ENCODE measurements at regions not wholly inside any gene's neighbourhood (a gene's known extent, or its start where the extent isn't known, plus 50 kb on each side); places are given as distances from the start of the nearest gene placed in this dataset.

DNA sequence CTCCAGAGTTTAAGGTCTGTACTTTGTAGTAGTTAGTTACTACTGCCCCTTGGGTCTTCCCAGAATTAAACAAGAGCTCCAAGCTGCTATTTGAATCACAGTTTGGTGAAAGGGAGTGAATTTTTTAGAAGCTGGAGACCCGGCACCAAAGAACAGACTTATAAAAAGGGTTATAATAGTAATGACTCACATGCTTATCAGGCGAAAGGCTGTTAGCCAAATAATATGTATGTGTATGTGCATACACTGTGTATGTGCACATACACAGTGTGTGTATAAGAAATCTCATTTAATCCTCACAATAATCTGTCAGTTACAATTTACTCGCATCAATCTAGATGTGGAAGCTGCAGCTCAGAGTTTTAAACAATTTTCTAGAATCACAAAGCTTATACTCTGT lies 59.5 kb upstream of the ITGA1 start:
- H3K4me3 Mint-ChIP-seq (ENCODE audit: unreplicated experiment): no peak overlapping the region
- H3K27ac ChIP-seq (ENCODE audit: low read depth, low read length): peak overlapping the region; percentile 28
- no peaks in the 10 kb centered on the region for H3K36me3 Mint-ChIP-seq (ENCODE audit: low read depth, unreplicated experiment)
- H3K9ac ChIP-seq (ENCODE audit: low read length): no peak overlapping the region
- H3K4me2 ChIP-seq (ENCODE audit: low read length): no peak overlapping the region
- H3K36me3 ChIP-seq (ENCODE audit: insufficient read depth, low read length): no peaks in the 10 kb centered on the region
- no peaks in the 10 kb centered on the region for H3K79me2 ChIP-seq (ENCODE audit: insufficient read depth, low read length)
- no peak for FAIRE-seq
- H3K27ac Mint-ChIP-seq (ENCODE audit: unreplicated experiment): no peak overlapping the region
- no peak overlapping the region for H3K4me3 ChIP-seq (ENCODE audit: insufficient read depth, low read depth, low read length)
- DNase-seq (ENCODE audit: low read depth): no peak
- no peaks in the 10 kb centered on the region for H3K27me3 ChIP-seq (ENCODE audit: insufficient read depth, low read length)
- no peaks in the 10 kb centered on the region for H3K9me3 ChIP-seq (ENCODE audit: insufficient read depth, low read depth, low read length)
- H3K4me1 Mint-ChIP-seq (ENCODE audit: low read depth, unreplicated experiment): peaks cover 23% of the 10 kb centered on the region
- no peaks in the 10 kb centered on the region for H3K4me1 ChIP-seq (ENCODE audit: insufficient read depth, low read length)
- no peak for TF ChIP-seq EZH2 (IDR thresholded peaks at IDR 0.05; ENCODE audit: insufficient read depth, low read length)
- no peak for TF ChIP-seq CTCF (IDR thresholded peaks at IDR 0.05; ENCODE audit: insufficient read depth, low read depth, low read length)
- no peaks in the 10 kb centered on the region for H4K20me1 ChIP-seq (ENCODE audit: insufficient read depth, low read length)
- no peak overlapping the region for H2AFZ ChIP-seq (ENCODE audit: low read depth, low read length)
- H3K9me3 Mint-ChIP-seq (ENCODE audit: unreplicated experiment): peaks cover 8% of the 10 kb centered on the region
- H3K27me3 Mint-ChIP-seq (ENCODE audit: low read depth, unreplicated experiment): no peaks in the 10 kb centered on the region

- H3K4me3 Mint-ChIP-seq (ENCODE audit: unreplicated experiment): no peak overlapping the region
- DNase-seq (ENCODE audit: low read depth): no peak
Observed at GRCh38 chr5:52728686-52729085, 59.0 kb upstream of the ITGA1 start.

More at GRCh38 chr5:52728686-52729085, 59.0 kb upstream of the ITGA1 start:
- no peak for TF ChIP-seq EZH2 (IDR thresholded peaks at IDR 0.05; ENCODE audit: insufficient read depth, low read length)
- no peak for TF ChIP-seq CTCF (IDR thresholded peaks at IDR 0.05; ENCODE audit: insufficient read depth, low read depth, low read length)
- Histone ChIP-seq H3K36me3 (ENCODE audit: insufficient read depth, low read length) (no peaks in the 10 kb centered on the region), H3K4me1 (ENCODE audit: insufficient read depth, low read length) (no peaks in the 10 kb centered on the region), H3K27ac (ENCODE audit: low read depth, low read length) (no peak overlapping the region), H3K4me3 (ENCODE audit: insufficient read depth, low read depth, low read length) (no peak overlapping the region), H3K79me2 (ENCODE audit: insufficient read depth, low read length) (no peaks in the 10 kb centered on the region), H3K9me3 (ENCODE audit: insufficient read depth, low read depth, low read length) (no peaks in the 10 kb centered on the region), H3K9ac (ENCODE audit: low read length) (no peak overlapping the region), H4K20me1 (ENCODE audit: insufficient read depth, low read length) (no peaks in the 10 kb centered on the region), H3K27me3 (ENCODE audit: insufficient read depth, low read length) (no peaks in the 10 kb centered on the region), H2AFZ (ENCODE audit: low read depth, low read length) (no peak overlapping the region), H3K4me2 (ENCODE audit: low read length) (no peak overlapping the region)
- H3K4me1 Mint-ChIP-seq (ENCODE audit: low read depth, unreplicated experiment): peaks cover 23% of the 10 kb centered on the region
- FAIRE-seq: no peak
- no peaks in the 10 kb centered on the region for H3K36me3 Mint-ChIP-seq (ENCODE audit: low read depth, unreplicated experiment)
- no peaks in the 10 kb centered on the region for H3K27me3 Mint-ChIP-seq (ENCODE audit: low read depth, unreplicated experiment)
- no peak overlapping the region for H3K27ac Mint-ChIP-seq (ENCODE audit: unreplicated experiment)
- H3K9me3 Mint-ChIP-seq (ENCODE audit: unreplicated experiment): peaks cover 8% of the 10 kb centered on the region
